Osteoblast (primary cell): ENCODE measurements at regions not wholly inside any gene's neighbourhood (a gene's known extent, or its start where the extent isn't known, plus 50 kb on each side); places are given as distances from the start of the nearest gene placed in this dataset.

Experiments
- DNase-seq: peaks from one replicate; pipeline ENCODE4 v3.0.0; 2011; ENCODE audit warnings: low spot score, mixed read lengths; ENCODE audit not compliant: insufficient read length; ENCODE audit errors: missing footprints
- H2AFZ ChIP-seq: 2 replicates; pipeline ENCODE4 v1.6.0; 2011; ENCODE audit warnings: mild to moderate bottlenecking, low read length
- H3K27ac ChIP-seq: 2 replicates; pipeline ENCODE4 v1.5.1; 2011; ENCODE audit warnings: mild to moderate bottlenecking, low read depth, low read length, moderate library complexity
- H3K27me3 ChIP-seq: 2 replicates; pipeline ENCODE4 v1.6.0; 2012; ENCODE audit warnings: mild to moderate bottlenecking, control low read depth, inconsistent platforms, low read length, moderate library complexity; ENCODE audit not compliant: insufficient read depth
- H3K36me3 ChIP-seq: 2 replicates; pipeline ENCODE4 v1.5.1; 2011; ENCODE audit warnings: mild to moderate bottlenecking, low read length, control low read depth, moderate library complexity; ENCODE audit not compliant: insufficient read depth
- H3K4me1 ChIP-seq: 2 replicates; pipeline ENCODE4 v1.5.1; 2011; ENCODE audit warnings: mild to moderate bottlenecking, low read length, control low read depth, moderate library complexity; ENCODE audit not compliant: insufficient read depth
- H3K4me2 ChIP-seq: 2 replicates; pipeline ENCODE4 v1.6.0; 2011; ENCODE audit warnings: mild to moderate bottlenecking, low read length; ENCODE audit not compliant: insufficient read depth
- H3K4me3 ChIP-seq: fragments of 200-600 bp; sonication (generic); 3 replicates; pipeline ENCODE4 v1.5.1; 2012; ENCODE audit warnings: mild to moderate bottlenecking, low read length, inconsistent platforms; ENCODE audit not compliant: insufficient read depth
- H3K79me2 ChIP-seq: 2 replicates; pipeline ENCODE4 v1.6.0; 2012; ENCODE audit warnings: mild to moderate bottlenecking, low read length, control low read depth, inconsistent platforms; ENCODE audit not compliant: insufficient read depth
- H3K9me3 ChIP-seq: 2 replicates; pipeline ENCODE4 v1.5.1; 2011; ENCODE audit warnings: low read depth, low read length, control low read depth
- H4K20me1 ChIP-seq: 2 replicates; pipeline ENCODE4 v1.6.0; 2012; ENCODE audit warnings: mild to moderate bottlenecking, low read length, control low read depth; ENCODE audit not compliant: insufficient read depth
- TF ChIP-seq, protein P1 (sequence below): IDR thresholded peaks from 2 replicates; pipeline ENCODE4 v1.5.1; 2011; ENCODE audit warnings: mild to moderate bottlenecking, low read depth, low read length, moderate library complexity; ENCODE audit errors: extremely low read depth

DNA sequence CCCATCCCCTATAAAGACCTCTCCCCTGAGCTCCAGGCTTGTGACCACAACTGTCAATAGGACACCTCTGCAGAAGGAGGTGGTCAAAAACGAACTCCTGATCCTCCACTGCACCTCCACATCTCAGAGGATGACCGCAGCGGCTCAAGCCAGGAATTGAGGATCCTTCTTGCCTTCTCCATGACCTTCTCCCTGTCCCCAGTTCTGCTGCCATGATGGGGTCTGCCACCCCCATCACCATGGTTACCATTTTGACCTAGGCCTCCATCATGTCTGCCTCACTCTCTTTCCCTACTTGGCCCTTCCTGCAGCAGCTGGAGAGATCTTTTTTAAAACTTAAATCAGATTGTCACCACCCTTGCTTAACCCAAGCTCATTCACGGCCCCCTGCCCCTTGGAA is 81.3 kb upstream of the LINGO1 start:
- TF ChIP-seq, protein P1, sequence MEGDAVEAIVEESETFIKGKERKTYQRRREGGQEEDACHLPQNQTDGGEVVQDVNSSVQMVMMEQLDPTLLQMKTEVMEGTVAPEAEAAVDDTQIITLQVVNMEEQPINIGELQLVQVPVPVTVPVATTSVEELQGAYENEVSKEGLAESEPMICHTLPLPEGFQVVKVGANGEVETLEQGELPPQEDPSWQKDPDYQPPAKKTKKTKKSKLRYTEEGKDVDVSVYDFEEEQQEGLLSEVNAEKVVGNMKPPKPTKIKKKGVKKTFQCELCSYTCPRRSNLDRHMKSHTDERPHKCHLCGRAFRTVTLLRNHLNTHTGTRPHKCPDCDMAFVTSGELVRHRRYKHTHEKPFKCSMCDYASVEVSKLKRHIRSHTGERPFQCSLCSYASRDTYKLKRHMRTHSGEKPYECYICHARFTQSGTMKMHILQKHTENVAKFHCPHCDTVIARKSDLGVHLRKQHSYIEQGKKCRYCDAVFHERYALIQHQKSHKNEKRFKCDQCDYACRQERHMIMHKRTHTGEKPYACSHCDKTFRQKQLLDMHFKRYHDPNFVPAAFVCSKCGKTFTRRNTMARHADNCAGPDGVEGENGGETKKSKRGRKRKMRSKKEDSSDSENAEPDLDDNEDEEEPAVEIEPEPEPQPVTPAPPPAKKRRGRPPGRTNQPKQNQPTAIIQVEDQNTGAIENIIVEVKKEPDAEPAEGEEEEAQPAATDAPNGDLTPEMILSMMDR: no peak
- Histone ChIP-seq H3K4me2 (no peak overlapping the region), H3K27me3 (peaks cover 5% of the 10 kb centered on the region), H3K79me2 (no peaks in the 10 kb centered on the region), H3K27ac (no peak overlapping the region), H3K36me3 (no peaks in the 10 kb centered on the region), H3K4me1 (no peaks in the 10 kb centered on the region), H3K9me3 (no peaks in the 10 kb centered on the region), H2AFZ (no peak overlapping the region), H3K4me3 (no peak overlapping the region), H4K20me1 (no peaks in the 10 kb centered on the region)
- peak; percentile 81 for DNase-seq

DNA sequence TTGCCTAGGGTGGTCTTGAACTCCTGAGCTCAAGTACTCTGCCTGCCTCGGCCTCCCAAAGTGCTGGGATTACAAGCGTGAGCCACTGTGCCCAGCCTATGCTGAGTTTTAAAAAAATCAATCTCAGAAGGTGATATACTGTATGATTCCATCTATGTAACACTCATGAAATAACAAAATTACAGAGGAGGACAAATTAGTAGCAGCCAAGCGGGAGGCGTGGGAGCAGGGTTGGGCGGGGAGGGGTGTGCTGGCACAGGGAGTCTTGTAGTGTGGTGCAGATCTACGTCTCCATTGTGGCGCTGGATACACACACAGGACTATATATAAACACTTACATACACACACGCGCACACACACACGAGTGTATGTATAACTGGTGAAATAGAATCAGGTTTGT is 80.6 kb upstream of the LINGO1 start:
- Histone ChIP-seq H3K36me3 (no peaks in the 10 kb centered on the region), H3K4me3 (no peak overlapping the region), H3K4me2 (no peak overlapping the region), H3K4me1 (no peaks in the 10 kb centered on the region), H2AFZ (no peak overlapping the region), H3K27ac (no peak overlapping the region), H3K9me3 (no peaks in the 10 kb centered on the region), H4K20me1 (no peaks in the 10 kb centered on the region), H3K79me2 (no peaks in the 10 kb centered on the region), H3K27me3 (peaks cover 5% of the 10 kb centered on the region)
- DNase-seq: no peak
- TF ChIP-seq, protein P1: no peak

DNA sequence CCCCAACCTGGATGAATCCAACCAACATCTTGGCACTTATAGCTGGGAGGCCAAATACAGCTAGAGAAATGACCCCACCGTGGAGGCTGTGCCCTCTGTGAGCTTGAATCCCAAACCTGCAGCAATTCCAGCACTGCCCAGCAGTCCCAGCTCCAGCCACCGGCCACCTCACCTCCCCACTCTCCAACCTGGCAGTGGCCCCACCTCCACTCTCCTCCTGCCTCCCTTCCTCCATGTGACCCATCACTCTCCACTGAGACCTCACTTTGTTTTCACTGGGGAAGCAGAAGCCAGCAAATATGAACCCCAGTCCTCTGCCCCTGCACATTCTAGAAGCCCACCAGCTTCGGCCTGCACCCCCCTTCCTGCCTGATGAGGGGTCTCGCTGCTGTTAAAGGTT is 79.7 kb upstream of the LINGO1 start:
- TF ChIP-seq, protein P1: no peak
- no peak overlapping the region for H2AFZ ChIP-seq
- H3K36me3 ChIP-seq: no peaks in the 10 kb centered on the region
- peaks cover 5% of the 10 kb centered on the region for H3K27me3 ChIP-seq
- DNase-seq: peak; percentile 54
- no peaks in the 10 kb centered on the region for H4K20me1 ChIP-seq
- no peak overlapping the region for H3K4me2 ChIP-seq
- no peak overlapping the region for H3K27ac ChIP-seq
- H3K4me1 ChIP-seq: no peaks in the 10 kb centered on the region
- no peak overlapping the region for H3K4me3 ChIP-seq
- no peaks in the 10 kb centered on the region for H3K79me2 ChIP-seq
- no peaks in the 10 kb centered on the region for H3K9me3 ChIP-seq

DNA sequence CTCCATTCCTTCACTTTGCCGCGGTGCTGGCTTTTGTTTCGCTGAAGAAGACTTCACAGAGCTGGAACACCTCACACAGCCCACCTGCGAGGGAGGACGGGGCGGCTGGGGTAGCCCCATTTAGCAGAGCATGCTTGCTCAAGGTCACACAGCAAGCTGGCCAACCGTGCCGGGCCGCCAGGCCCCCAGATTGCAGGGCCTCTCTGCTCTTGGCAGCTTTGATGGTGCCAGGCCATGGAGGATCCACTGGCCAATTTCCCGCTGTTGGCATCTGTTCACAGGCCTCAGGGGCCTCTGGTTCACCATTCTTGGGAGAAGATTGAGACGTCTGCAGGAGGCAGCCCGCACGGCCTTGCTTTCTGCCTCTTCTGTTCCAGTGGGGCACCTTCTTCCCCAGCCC is 77.9 kb upstream of the LINGO1 start:
- Histone ChIP-seq H4K20me1 (no peaks in the 10 kb centered on the region), H3K27me3 (no peaks in the 10 kb centered on the region), H3K4me3 (no peak overlapping the region), H3K79me2 (no peaks in the 10 kb centered on the region), H3K4me1 (no peaks in the 10 kb centered on the region), H2AFZ (no peak overlapping the region), H3K27ac (no peak overlapping the region), H3K9me3 (no peaks in the 10 kb centered on the region), H3K36me3 (no peaks in the 10 kb centered on the region), H3K4me2 (no peak overlapping the region)
- TF ChIP-seq, protein P1: no peak
- DNase-seq: peak; percentile 22
